Endothelial cell of umbilical vein (primary cell): ENCODE measurements at regions not wholly inside any gene's neighbourhood (a gene's known extent, or its start where the extent isn't known, plus 50 kb on each side); places are given as distances from the start of the nearest gene placed in this dataset.

Source experiments
- BruUV-seq: library from RNA; stranded (reverse); fragments of 400-500 nt; replicated peaks from 2 replicates; lab custom pipeline; 2021; lab: Mats Ljungman, UMichigan
- CTCF ChIA-PET: fragments of 300-600, 350-600 bp; sonication (Branson Sonifier 250); formaldehyde crosslinking; loops from one replicate; lab custom pipeline; 2021; ENCODE audit warnings: antibody characterized with exemption, inconsistent platforms; lab: Charles Lee
- POLR2A ChIA-PET: fragments of 300-600, 350-600 bp; sonication (Branson Sonifier 250); formaldehyde crosslinking; loops from one replicate; lab custom pipeline; 2021; ENCODE audit warnings: antibody characterized with exemption, inconsistent platforms; lab: Charles Lee
- DNase-seq: peaks from one replicate; pipeline ENCODE4 v3.0.0-alpha.2; 2011; ENCODE audit warnings: low read depth, low spot score
- FAIRE-seq: peaks from 2 replicates; lab custom pipeline; 2011; peaks lifted over from hg19 to GRCh38; lab: Jason Lieb, UNC
- H2AFZ ChIP-seq: 2 replicates; pipeline ENCODE4 v1.6.0; 2012; ENCODE audit warnings: low read depth, low read length, control low read depth, inconsistent platforms
- H3K27ac ChIP-seq: 2 replicates; pipeline ENCODE4 v1.5.1; 2011; ENCODE audit warnings: low read depth, mild to moderate bottlenecking, control low read depth, low read length, moderate library complexity; ENCODE audit not compliant: insufficient read depth
- H3K27me3 ChIP-seq, 2 experiments: 2 replicates each; pipeline versions ENCODE4 v1.6.0 to v1.6.1; 2011; ENCODE audit warnings: low read length in 2 of 2, mixed read lengths in 1 of 2; ENCODE audit not compliant: control insufficient read depth in 2 of 2, insufficient read depth in 2 of 2
- H3K36me3 ChIP-seq, 2 experiments: 2 replicates in 1 of 2; 3 replicates in 1 of 2; pipeline ENCODE4 v1.5.1; 2011; ENCODE audit warnings: low read length in 2 of 2, mild to moderate bottlenecking in 1 of 2, moderate library complexity in 1 of 2; ENCODE audit not compliant: control insufficient read depth in 2 of 2, insufficient read depth in 2 of 2; ENCODE audit errors: extremely low read depth in 1 of 2
- H3K4me1 ChIP-seq: 3 replicates; pipeline ENCODE4 v1.5.1; 2011; ENCODE audit warnings: mild to moderate bottlenecking, low read length; ENCODE audit not compliant: control insufficient read depth, insufficient read depth; ENCODE audit errors: extremely low read depth
- H3K4me2 ChIP-seq: 2 replicates; pipeline ENCODE4 v1.6.1; 2011; ENCODE audit warnings: low read length, control low read depth, mixed read lengths; ENCODE audit not compliant: insufficient read depth
- H3K4me3 ChIP-seq, 3 experiments: fragments of 200-600 bp in 1 of 3; sonication (generic), shearing (Covaris generic) in 1 of 3; replicated peaks in 1 of 3; 2 replicates each; pipeline ENCODE4 v1.5.1; 2011 to 2016; ENCODE audit warnings: control low read depth in 3 of 3, low read length in 3 of 3, mild to moderate bottlenecking in 2 of 3, inconsistent platforms in 1 of 3, low read depth in 1 of 3, moderate library complexity in 1 of 3; ENCODE audit not compliant: insufficient read depth in 1 of 3
- H3K79me2 ChIP-seq: 2 replicates; pipeline ENCODE4 v1.6.0; 2012; ENCODE audit warnings: low read length, inconsistent platforms; ENCODE audit not compliant: control insufficient read depth, insufficient read depth
- H3K9ac ChIP-seq: replicated peaks from 2 replicates; pipeline ENCODE3; 2011; ENCODE audit warnings: low read length, control low read depth; ENCODE audit not compliant: insufficient read depth; ENCODE audit errors: extremely low read depth
- H3K9me1 ChIP-seq: replicated peaks from 3 replicates; pipeline ENCODE4 v1.6.0; 2011; ENCODE audit warnings: mild to moderate bottlenecking, low read length; ENCODE audit not compliant: control insufficient read depth, insufficient read depth; ENCODE audit errors: extremely low read depth
- H3K9me3 ChIP-seq: replicated peaks from 2 replicates; pipeline ENCODE4 v1.5.1; 2012; ENCODE audit warnings: low read length, inconsistent platforms; ENCODE audit not compliant: control insufficient read depth, insufficient read depth
- H4K20me1 ChIP-seq: replicated peaks from 2 replicates; pipeline ENCODE3; 2011; ENCODE audit warnings: mild to moderate bottlenecking, low read length; ENCODE audit not compliant: control insufficient read depth, insufficient read depth; ENCODE audit errors: extremely low read depth
- EZH2 ChIP-seq: IDR thresholded peaks from 2 replicates; pipeline ENCODE4 v1.6.1; 2012; ENCODE audit warnings: borderline replicate concordance, low read depth, mild to moderate bottlenecking, moderate library complexity, low read length, inconsistent platforms; ENCODE audit not compliant: severe bottlenecking
- FOS ChIP-seq: IDR thresholded peaks from 2 replicates; pipeline ENCODE4 v1.6.1; 2011; ENCODE audit warnings: mild to moderate bottlenecking, low read length, moderate library complexity, borderline replicate concordance; ENCODE audit not compliant: insufficient read depth
- GATA2 ChIP-seq: IDR thresholded peaks from 2 replicates; pipeline ENCODE4 v1.7.0; 2011; ENCODE audit warnings: low read depth, mild to moderate bottlenecking, moderate library complexity, mixed read lengths, low read length; ENCODE audit not compliant: insufficient read length, insufficient read depth
- JUN ChIP-seq: IDR thresholded peaks from 2 replicates; pipeline ENCODE4 v1.6.1; 2011; ENCODE audit warnings: borderline replicate concordance, low read depth; ENCODE audit not compliant: insufficient read length, insufficient read depth
- MAX ChIP-seq: IDR thresholded peaks from 2 replicates; pipeline ENCODE4 v1.6.1; 2011; ENCODE audit not compliant: insufficient read depth, insufficient read length
- MYC ChIP-seq: IDR thresholded peaks from one replicate; pipeline ENCODE4 v1.6.1; 2011; ENCODE audit warnings: mild to moderate bottlenecking, low read depth, low read length
- POLR2A ChIP-seq: IDR thresholded peaks from 2 replicates; pipeline ENCODE4 v1.6.1; 2012; ENCODE audit warnings: low read depth, mild to moderate bottlenecking, control low read depth, low read length
- POLR2AphosphoS5 ChIP-seq: IDR thresholded peaks from 2 replicates; pipeline ENCODE4 v1.6.1; 2012; ENCODE audit warnings: low read depth, mild to moderate bottlenecking, control low read depth, low read length, moderate library complexity; ENCODE audit not compliant: insufficient read depth
- dilution Hi-C: fragments of 300-500 bp; cut with MboI; formaldehyde crosslinking; loops from one replicate; pipeline ENCODE4 v1.15.0; 2019; ENCODE audit warnings: low sequenced_read_pairs; ENCODE audit not compliant: extremely low pct_ligation_motif_present
- intact Hi-C: fragments of 100-400 bp; cut with micrococcal nuclease; formaldehyde crosslinking; loops from one replicate; pipeline ENCODE4 v1.10.0; 2022
- TF ChIP-seq, protein P1 (sequence below), 2 donors: IDR thresholded peaks; 1 replicate in 1 of 2; 2 replicates in 1 of 2; pipeline ENCODE4 v1.5.1; 2011; ENCODE audit warnings: low read length in 2 of 2, mild to moderate bottlenecking in 2 of 2, moderate library complexity in 2 of 2, control low read depth in 1 of 2, inconsistent platforms in 1 of 2, low read depth in 1 of 2; ENCODE audit not compliant: insufficient read depth in 1 of 2; ENCODE audit errors: extremely low read depth in 1 of 2

GRCh38 chr20:53707371-53708055, 113.9 kb upstream of the ZNF217 start:
- TF ChIP-seq POLR2A, result no peak
- TF ChIP-seq MAX, result no peak
- TF ChIP-seq GATA2, result no peak
- no peak for TF ChIP-seq FOS
- Histone ChIP-seq H3K36me3 (no peaks in the 10 kb centered on the region), H3K27ac (no peak overlapping the region), H2AFZ (no peak overlapping the region), H3K79me2 (no peaks in the 10 kb centered on the region), H3K9ac (no peak overlapping the region), H3K9me1 (no peaks in the 10 kb centered on the region), H3K4me3 (no peak overlapping the region), H3K9me3 (no peaks in the 10 kb centered on the region), H3K27me3 (no peaks in the 10 kb centered on the region), H3K4me1 (no peaks in the 10 kb centered on the region), H4K20me1 (no peaks in the 10 kb centered on the region), H3K4me2 (no peak overlapping the region)
- intact Hi-C loops, result no loop called here
- ChIA-PET POLR2A (interaction anchor here (0.5 kb wide), 1 partner anchor 10 kb away, joined by 6 read pairs; no protein-coding TSS in a partner anchor), CTCF (interaction anchor here (0.9 to 1.8 kb wide), 4 partner anchors 11 to 232 kb away, joined by 3 to 7 read pairs (median 4); no protein-coding TSS in a partner anchor)
- dilution Hi-C loops, result no loop called here
- DNase-seq (no peak), FAIRE-seq (no peak)
- no TSS peak for BruUV-seq

GRCh38 chr20:53706466-53707370, 113.1 kb upstream of the ZNF217 start:
- no peaks in the 10 kb centered on the region for H4K20me1 ChIP-seq
- H3K27me3 ChIP-seq, result no peaks in the 10 kb centered on the region
- H3K9me1 ChIP-seq, result no peaks in the 10 kb centered on the region
- no TSS peak for BruUV-seq
- no peak overlapping the region for H3K4me3 ChIP-seq
- no peaks in the 10 kb centered on the region for H3K4me1 ChIP-seq
- TF ChIP-seq MYC (no peak), EZH2 (no peak), GATA2 (no peak), POLR2A (no peak), MAX (no peak), POLR2AphosphoS5 (no peak), JUN (no peak), FOS (no peak)
- TF ChIP-seq, protein P1, sequence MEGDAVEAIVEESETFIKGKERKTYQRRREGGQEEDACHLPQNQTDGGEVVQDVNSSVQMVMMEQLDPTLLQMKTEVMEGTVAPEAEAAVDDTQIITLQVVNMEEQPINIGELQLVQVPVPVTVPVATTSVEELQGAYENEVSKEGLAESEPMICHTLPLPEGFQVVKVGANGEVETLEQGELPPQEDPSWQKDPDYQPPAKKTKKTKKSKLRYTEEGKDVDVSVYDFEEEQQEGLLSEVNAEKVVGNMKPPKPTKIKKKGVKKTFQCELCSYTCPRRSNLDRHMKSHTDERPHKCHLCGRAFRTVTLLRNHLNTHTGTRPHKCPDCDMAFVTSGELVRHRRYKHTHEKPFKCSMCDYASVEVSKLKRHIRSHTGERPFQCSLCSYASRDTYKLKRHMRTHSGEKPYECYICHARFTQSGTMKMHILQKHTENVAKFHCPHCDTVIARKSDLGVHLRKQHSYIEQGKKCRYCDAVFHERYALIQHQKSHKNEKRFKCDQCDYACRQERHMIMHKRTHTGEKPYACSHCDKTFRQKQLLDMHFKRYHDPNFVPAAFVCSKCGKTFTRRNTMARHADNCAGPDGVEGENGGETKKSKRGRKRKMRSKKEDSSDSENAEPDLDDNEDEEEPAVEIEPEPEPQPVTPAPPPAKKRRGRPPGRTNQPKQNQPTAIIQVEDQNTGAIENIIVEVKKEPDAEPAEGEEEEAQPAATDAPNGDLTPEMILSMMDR (IDR thresholded peaks at IDR 0.05; ENCODE audit: extremely low read depth in 1 of 2, insufficient read depth in 1 of 2, low read depth in 1 of 2, low read length in 2 of 2), result no peak
- no peak overlapping the region for H3K4me2 ChIP-seq
- H2AFZ ChIP-seq, result no peak overlapping the region
- CTCF ChIA-PET, result interaction anchor here (1.8 kb wide), 1 partner anchor 233 kb away, joined by 7 read pairs; no protein-coding TSS in a partner anchor
- intact Hi-C loops (no loop called here), dilution Hi-C loops (no loop called here)
- FAIRE-seq, result peak; percentile 33
- H3K36me3 ChIP-seq, result no peaks in the 10 kb centered on the region
- no peak for DNase-seq
- H3K27ac ChIP-seq, result no peak overlapping the region
- POLR2A ChIA-PET, result no interaction called here
- no peaks in the 10 kb centered on the region for H3K79me2 ChIP-seq
- H3K9me3 ChIP-seq, result no peaks in the 10 kb centered on the region
- no peak overlapping the region for H3K9ac ChIP-seq
